ENCODE measurements at regions not wholly inside any gene's neighbourhood (a gene's known extent, or its start where the extent isn't known, plus 50 kb on each side); places are given as distances from the start of the nearest gene placed in this dataset.
"Not testable (repeated sequence)": the region's sequence is repeated elsewhere in the genome, so short reads cannot be mapped to it uniquely, and the experiment has no call there.

- TF ChIP-seq EZH2 (IDR thresholded peaks at IDR 0.05); POLR2AphosphoS5 (IDR thresholded peaks at IDR 0.05; ENCODE audit: borderline replicate concordance, low read depth, low read length); FOXP2 (optimal IDR thresholded peaks at IDR 0.05; ENCODE audit: control extremely low read depth, extremely low read length, insufficient read depth): not testable (repeated sequence)
These were observed 56.1 kb upstream of the UXT start for GRCh38 chrX:47715078-47715477.
